A204.1 (cell line): ENCODE measurements at regions not wholly inside any gene's neighbourhood (a gene's known extent, or its start where the extent isn't known, plus 50 kb on each side); places are given as distances from the start of the nearest gene placed in this dataset.
"Not testable (repeated sequence)": the region's sequence is repeated elsewhere in the genome, so short reads cannot be mapped to it uniquely, and the experiment has no call there.

Experiments used
- FAIRE-seq: peaks from 2 replicates; lab custom pipeline; 2012; peaks lifted over from hg19 to GRCh38; lab: Jason Lieb, UNC

DNA sequence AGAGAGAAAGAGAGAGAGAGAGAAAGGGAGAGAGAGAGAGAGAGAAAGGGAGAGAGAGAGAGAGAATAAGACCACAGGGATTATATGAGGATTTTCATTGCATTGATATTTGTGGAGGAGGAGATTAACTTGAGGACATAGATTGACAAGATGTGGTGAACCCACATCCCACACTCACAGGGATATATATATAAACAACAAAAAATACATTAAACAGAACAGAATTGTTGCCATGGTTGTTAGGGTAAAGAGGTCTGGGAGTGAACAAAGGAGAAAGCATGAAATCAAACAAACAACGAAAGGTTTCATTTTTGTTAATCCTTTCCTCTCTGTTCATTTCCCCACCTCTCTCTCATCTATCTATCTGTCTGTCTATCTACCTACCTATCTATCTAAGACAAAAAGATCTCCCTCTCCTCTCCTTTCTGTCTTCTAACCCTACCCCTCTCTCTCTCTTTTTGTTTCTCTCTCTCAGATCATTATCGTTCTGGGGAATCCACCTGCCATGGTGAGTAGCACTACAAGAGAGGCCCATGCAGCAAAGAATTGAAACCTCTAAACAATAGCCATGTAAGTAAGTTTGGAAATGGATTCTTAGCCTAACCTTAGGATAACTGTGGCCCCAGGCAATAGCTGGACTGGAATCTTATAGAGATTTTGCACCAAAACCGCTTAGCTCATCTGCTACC is 280.9 kb downstream of the RAP2B start:
- FAIRE-seq = no peak

DNA sequence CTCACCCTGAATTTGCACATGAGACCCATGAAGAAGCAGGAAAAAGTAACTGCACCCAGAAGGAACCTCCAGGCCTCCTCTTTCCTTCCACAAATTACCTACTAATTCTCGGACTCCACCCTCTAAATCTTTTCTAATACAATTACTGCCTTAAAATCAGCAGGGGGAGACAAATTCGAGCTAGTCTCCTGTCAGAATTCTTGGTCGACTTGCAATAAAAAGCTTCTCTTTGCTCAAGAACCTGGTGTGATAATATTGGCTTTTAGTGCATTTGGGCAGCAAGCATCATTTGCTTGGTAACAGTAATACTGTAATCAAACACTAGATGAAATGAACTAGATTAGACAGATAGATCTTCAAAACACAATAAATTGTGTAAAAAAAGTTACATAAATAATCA is 281.9 kb downstream of the RAP2B start:
- FAIRE-seq = no peak

DNA sequence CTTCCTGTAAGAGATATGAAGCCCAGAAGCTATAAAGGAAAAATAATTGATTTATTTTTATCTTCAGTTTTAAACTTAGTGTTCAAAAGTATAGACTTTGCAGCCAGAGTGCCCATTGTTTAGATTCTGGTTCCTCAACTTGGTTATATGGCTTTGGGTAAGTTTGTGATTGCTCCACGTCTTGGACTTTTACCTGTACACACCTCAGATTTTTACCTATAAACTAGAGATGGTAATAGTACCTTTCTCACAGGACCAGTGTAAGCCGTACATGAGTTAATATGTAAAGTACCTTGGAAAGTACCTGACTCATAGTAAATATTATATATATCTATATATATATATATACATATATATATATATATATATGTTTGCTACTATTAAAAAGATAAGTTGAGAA is 283.8 kb downstream of the RAP2B start:
- no peak for FAIRE-seq

DNA sequence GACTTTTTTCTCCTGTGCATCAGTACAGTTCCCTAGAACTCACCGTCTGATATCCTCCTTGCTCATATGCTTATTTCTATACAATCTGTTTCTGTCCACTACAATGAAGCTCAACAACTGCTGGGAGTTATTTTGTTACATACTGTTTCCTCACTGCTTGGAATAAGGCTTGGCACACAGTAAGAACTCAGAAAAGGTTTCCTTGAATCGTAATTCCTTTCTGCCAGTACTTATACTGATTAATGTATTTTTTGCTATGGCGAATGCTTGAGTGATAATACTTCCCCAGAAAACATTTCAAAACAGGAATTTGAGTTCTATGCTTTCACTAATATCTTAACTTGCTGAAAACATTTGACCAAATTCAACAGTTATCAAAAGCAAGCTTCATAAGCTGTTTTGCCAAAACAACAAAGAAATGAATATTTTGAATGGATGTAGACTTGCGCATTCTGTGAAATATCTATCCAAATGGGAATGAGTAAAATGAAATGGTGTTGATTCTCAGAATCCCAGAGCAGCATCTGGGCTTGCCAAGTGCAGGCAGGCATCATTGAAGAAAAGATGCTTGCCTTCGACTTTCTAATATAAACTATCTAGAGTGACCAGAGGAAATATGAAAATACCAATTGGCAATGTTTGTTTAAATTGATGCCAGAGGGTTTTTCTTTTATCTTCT is 286.3 kb downstream of the RAP2B start:
- no peak for FAIRE-seq

DNA sequence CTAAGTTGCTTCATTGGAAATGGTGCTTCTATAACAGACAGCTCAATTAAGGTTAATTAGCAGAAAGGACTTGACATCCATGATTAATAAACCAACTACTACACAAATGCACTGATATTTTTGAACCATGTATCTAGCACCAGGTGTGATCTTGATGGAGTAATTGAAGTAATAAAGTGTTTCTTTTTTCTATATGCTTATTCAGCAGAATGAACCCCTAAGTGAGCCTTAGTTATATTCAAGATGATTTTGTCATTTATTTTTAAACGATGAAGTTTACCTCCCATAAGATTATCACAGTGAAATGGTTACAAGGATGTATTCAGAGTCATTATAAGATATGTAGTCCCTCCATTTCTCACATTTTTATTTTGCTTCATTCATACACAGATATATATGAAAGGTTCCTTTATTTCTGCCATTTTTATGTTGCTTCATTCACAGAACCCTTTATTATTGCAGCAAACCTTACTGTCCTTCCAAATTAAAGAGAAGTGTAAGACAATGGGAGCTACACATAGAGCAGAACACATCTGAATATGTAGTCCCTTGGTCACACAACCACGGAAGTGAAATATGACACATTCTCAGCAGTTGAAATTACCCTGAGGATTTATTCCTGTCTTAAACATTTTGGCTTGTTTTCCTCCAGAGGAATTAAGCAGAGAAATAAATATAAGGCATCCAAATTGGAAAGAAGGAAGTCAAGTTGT is 295.0 kb downstream of the RAP2B start:
- no peak for FAIRE-seq

DNA sequence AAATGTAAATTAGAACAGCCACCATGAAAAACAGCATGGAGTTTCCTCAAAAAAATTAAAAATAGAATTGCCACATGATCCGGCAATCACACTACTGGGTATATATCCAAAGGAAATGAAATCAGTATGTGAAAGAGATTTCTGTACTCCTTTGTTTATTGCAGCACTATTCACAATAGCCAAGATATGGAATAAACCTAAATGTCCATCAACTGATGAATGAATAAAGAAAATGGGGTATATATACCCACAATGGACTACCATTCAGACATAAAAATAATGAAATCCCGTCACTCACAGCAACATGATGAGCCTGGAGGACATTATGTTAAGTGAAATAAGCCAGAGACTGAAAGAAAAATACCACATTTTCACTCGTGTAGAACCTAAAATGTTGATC is 296.9 kb downstream of the RAP2B start:
- no peak for FAIRE-seq

DNA sequence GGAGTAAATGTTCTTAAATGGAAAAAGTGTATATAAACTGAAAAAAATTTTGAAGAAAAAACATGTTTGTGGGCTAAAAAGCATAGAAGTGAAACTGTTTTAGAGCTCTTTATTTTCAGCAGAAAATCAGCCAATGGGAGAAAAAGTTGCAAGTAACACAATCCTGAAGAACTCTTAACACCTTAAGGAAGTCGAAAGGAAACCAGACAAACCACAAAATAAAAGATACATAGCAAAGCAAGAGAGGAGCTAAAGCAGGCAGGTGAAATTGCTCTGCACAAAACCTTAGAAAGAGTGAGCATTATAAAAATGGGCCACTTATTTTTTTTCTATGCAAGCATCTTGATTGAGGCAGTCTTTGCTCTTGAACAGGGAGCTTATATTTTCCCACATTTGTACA is 300.5 kb downstream of the RAP2B start:
- no peak for FAIRE-seq

DNA sequence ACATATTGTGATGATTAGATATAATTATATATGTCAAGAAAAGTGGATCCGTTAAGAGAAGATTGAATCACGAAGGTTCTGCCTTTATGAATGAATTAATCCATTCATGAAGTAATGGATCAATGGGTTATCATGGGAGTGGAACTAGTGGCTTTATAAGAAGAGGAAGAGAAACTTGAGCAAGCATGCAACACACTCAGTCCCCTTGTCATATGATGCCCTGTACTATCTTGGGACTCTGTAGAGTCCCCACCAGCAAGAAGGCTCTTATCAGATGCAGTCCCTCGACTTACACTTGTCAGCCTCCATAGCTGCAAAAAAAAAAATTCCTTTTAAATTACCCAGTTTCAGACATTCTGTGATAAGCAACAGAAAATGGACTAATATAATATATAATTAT is 301.9 kb downstream of the RAP2B start:
- no peak for FAIRE-seq

DNA sequence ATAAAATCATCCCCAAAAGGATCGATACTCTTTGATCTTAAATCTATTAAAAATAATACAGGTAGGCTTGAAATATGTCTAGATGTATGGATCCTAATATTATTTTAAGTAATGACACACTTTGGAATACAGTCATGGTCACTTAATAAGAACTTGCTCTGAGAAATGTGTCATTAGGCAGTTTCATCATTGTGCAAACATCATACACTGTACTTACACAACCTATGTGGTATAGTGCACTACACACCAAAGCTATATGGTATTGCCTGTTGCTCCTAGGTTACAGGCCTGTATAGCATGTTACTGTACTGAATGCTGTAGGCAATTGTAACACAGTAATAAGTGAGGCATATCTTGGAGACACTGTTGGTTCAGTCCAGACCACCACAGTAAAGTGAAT is 307.1 kb downstream of the RAP2B start:
- FAIRE-seq = no peak

DNA sequence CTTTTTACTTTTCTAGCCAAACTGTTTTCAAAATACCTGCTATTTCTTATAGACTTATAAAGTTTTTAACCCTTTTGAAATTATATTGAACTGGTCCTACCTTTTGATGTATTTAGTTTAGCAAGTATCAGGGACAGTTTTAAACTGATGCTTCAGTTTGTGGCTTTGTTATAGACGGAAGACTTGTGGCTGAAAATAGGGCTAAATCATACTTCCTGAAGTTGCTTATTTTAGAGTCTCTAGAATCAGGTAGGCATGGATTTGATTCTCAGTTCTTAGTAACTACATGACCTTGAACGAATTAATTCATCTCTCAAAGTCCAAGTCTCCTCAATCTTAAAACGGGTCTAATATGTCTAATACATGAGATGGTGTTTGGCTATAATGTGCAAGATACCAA is 322.8 kb downstream of the RAP2B start:
- FAIRE-seq = no peak

DNA sequence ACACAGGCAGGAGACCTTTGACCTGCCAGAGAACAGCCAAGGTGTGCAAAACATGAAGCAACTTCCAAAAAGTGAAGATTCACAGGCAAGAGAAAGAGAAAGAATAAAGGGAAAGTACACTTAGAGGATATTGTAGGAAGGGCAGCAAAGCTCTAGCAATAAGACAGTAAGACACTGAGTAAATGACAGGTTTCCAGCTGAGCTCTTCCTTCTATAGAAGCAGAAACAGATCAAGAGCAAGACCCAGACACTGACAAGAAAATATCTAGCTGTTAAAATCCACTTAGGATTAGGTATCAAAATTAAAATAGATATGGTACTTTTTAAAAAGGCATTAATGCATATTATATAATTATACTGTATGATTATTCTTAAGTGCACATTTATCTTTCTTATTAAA is 333.4 kb downstream of the RAP2B start:
- no peak for FAIRE-seq

DNA sequence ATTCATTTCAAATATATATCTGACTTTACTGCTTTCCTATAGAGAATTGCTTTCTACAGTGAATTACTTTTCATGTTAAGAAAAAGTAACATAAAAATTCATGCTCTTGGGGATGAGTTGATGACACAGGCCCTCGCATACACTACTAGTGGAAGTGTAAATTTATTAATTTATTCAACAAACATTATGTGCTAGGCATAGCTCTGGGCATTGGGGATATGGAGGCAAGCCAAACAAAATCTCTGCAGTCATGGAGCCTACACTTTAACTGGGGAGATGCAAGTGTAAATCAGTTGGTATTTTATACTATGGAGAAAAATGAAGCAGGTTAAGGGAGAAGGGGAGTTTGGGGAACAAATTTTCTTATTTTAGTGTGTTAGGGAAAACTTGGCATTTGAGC is 340.7 kb downstream of the RAP2B start:
- FAIRE-seq = no peak

DNA sequence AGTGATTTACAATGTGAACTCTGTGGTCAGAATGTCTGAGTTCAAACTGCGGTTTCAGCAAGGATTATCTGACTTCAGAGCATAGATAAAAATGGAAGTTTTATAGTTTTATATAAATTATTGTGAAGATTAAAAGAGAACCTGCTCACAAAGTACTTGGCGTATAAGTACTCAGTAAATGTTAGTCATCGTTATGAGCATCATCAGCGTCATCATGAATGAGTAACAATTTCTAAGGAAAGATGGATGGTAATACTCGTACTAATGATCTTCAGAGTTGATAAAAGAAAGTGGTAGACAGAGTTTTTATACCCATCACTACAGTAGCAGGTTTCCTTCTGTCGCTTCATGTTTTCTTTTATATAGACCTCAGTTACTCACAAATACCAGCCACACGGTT is 341.8 kb downstream of the RAP2B start:
- FAIRE-seq = no peak

DNA sequence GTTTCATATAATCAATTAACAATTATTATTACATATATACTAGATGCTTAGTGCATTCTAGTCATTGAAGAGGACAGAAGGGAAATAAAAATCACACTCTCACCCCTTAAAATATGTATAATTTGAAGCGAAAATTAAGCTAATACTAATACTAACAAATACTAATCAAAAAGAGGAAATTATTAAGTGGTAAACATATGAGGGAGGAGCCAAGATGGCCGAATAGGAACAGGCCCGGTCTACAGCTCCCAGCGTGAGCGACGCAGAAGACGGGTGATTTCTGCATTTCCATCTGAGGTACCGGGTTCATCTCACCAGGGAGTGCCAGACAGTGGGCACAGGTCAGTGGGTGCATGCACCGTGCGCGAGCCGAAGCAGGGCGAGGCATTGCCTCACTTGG is 344.2 kb downstream of the RAP2B start:
- FAIRE-seq = not testable (repeated sequence)

DNA sequence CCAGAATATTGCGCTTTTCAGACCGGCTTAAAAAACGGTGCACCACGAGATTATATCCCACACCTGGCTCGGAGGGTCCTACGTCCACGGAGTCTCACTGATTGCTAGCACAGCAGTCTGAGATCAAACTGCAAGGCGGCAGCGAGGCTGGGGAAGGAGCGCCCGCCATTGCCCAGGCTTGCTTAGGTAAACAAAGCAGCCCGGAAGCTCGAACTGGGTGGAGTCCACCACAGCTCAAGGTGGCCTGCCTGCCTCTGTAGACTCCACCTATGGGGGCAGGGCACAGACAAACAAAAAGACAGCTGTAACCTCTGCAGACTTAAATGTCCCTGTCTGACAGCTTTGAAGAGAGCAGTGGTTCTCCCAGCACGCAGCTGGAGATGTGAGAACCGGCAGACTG is 344.7 kb downstream of the RAP2B start:
- not testable (repeated sequence) for FAIRE-seq

DNA sequence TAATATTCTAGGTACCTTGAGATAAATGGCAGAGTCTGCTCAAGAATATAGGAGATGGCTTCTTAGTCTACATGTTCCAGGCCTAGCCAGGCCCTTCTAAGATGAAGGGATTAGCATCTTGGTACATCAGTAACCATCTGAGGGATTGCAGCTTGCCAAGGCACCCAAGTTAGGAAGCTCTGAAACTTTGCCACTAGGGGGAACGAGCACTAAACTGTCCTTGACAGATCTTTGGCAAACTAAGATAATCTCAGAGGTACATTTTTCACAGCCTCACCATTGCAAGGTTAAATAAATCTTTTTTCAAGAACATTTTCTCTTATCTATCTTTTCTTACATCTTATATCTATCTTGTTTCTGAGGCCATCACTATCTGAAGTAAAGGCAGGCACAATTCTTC is 351.2 kb downstream of the RAP2B start:
- FAIRE-seq = no peak

DNA sequence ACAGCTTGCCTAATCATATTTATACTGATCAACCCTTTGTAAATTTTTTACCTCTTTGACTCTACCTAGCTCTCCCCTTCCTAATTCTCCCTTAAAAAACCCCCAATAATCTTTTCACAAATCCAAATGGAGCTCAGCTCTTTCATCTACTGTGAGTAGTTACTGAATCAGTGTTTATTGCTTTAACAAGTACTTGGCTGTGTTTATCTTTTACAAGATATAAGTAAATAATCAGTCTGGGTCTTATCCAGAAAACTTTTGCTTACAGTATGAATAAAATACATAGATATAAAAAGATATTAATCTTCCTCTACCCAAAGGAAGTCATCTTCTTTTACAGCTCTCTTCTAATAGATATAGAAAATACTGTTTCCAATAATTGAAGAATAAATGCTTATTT is 366.4 kb downstream of the RAP2B start:
- no peak for FAIRE-seq

DNA sequence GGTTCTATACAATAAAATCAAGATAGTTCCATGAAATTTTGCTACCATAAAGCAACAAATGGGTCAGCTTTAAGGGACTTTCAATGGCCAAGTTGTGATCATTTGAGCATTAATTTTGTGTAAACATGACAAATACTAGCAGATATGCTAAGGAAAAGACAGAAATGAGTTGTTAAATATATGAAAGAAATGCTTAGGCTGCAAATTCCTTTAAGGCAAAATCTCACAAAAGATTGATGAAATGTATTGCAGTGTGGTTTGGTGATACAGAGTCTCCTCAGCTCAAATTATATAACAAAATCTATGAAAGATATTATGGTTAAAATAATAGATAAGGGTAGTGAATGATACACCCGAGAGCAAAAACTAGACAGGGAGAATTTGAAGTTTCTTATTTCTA is 377.2 kb downstream of the RAP2B start:
- no peak for FAIRE-seq

DNA sequence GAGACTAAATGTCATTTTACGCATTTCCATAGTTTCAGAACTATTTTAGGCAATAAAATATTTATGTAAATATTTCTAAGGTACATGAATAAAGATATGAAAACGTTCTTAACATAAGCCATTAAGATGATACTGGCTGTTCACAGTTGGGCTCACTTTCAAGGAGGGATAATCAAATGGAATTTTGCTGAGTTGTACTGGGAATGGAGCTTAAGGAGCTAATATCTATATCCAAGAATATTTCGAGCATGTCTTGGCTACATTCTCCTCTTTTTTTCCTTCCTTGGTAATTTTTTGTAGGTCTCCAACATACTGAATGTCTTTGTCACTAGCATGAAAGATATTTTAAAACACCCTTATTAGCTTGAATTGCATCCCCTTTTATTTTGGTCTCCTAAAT is 383.4 kb downstream of the RAP2B start:
- no peak for FAIRE-seq

DNA sequence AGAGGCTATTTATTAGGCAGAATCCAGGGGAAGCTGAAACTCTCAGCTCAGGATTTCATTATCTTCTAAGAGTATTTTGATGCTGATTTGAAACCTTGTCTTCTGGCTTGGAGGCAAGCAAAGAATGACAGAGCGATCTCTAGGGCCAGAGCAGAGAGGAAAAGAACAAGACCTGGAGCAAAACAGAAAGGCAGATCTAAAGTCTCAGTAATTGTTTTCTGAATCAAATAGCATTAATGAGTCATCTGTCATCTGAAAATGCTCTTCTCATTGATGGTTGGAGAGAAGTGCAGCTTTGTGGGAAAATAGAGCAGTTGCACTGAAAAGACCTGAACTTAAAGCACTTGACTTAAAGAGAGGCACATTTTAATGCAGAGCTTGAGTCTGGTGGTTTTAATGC is 385.9 kb downstream of the RAP2B start:
- no peak for FAIRE-seq

DNA sequence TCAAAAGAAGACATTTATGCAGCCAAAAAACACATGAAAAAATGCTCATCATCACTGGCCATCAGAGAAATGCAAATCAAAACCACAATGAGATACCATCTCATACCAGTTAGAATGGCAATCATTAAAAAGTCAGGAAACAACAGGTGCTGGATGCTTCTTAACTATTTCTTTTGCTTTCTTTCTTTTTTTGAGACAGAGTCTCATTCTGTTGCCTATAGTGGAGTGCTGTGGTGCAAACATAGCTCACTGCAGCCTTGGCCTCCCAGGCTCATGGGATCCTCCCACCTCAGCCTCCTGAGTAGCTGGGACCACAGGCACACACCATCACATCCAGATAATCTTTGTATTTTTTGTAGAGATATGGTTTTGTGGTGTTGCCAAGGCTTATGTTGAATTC is 387.7 kb downstream of the RAP2B start:
- FAIRE-seq = not testable (repeated sequence)

DNA sequence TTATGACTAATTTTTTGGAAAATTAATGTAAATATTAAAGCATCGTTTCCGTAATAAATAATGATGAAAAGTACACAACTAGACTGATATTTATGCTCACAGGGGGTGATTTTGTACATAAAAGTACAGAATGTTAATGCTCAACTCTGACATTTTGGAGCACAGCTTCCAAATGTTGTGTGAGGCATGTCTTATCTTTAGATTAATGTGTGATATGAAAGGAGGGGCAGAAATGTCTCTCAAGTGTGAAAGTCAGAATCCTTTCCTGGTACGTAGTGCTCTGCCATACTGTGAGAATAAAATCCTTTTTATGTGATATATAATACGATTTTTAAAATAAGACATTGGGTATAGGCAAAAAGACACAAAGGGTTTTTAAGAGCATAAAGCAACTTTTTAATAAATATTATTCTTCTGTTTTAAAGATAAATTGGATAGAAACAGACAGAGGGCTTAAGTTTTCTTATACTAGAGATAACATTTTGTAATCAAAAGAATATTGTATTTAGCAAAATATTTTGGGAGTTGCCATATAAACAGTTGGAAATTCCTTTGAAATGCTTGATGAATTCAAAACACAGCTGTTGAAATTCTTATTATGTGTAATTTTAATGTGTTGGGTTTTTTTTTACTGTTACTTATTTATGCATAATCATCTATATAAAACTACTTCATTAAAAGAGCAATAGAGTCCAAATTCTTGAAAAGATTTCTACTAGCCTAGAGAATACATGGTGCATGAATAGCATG is 389.7 kb downstream of the RAP2B start:
- FAIRE-seq = no peak
